Adrenal gland (tissue), 9 donors: ENCODE measurements at regions not wholly inside any gene's neighbourhood (a gene's known extent, or its start where the extent isn't known, plus 50 kb on each side); places are given as distances from the start of the nearest gene placed in this dataset.

Source experiments
- DNase-seq, 7 donors: peaks; one replicate each; pipeline ENCODE4 v3.0.0-alpha.2; 2019 to 2020
- H3K27ac ChIP-seq, 5 donors: fragments of 200-600 bp; sonication (generic) in 4 of 5; 1 replicate in 3 of 5; 2 replicates in 2 of 5; pipeline versions ENCODE4 v1.5.1 to v1.8.0; 2016 to 2020; ENCODE audit warnings: mild to moderate bottlenecking in 1 of 5
- H3K27me3 ChIP-seq: fragments of 200-600 bp; 2 replicates; pipeline ENCODE4 v1.8.0; 2021
- H3K36me3 ChIP-seq, 2 donors: fragments of 200-600 bp; replicated peaks in 1 of 2; 1 replicate in 1 of 2; 2 replicates in 1 of 2; pipeline versions ENCODE4 v1.5.1 to v1.8.0; 2018 to 2022
- H3K4me1 ChIP-seq, 2 donors: fragments of 200-600 bp; replicated peaks in 1 of 2; 1 replicate in 1 of 2; 2 replicates in 1 of 2; pipeline versions ENCODE4 v1.5.1 to v1.8.0; 2018 to 2021
- H3K4me3 ChIP-seq, 4 donors: fragments of 200-600 bp; sonication (generic) in 3 of 4; one replicate each; pipeline ENCODE4 v1.5.1; 2016 to 2018
- H3K9me3 ChIP-seq, 3 donors: fragments of 200-600 bp; sonication (generic) in 1 of 3; replicated peaks in 1 of 3; 1 replicate in 2 of 3; 2 replicates in 1 of 3; pipeline versions ENCODE4 v1.5.1 to v1.8.0; 2016 to 2021
- POLR2A ChIP-seq, 2 donors: fragments of 450-650 bp; IDR thresholded peaks; one replicate each; pipeline ENCODE4 v1.6.1; 2017; ENCODE audit warnings: antibody characterized with exemption in 2 of 2, mild to moderate bottlenecking in 2 of 2, moderate library complexity in 1 of 2
- WGBS, 4 donors: extraction: QIAGEN DNeasy Blood & Tissue Kit in 2 of 4; methylation state at CpG; one replicate each; pipeline versions ENCODE4 v1.1.5 to v1.1.7; 2013 to 2017; 5-methylcytosine and 5-hydroxymethylcytosine counted together
- intact Hi-C, 2 donors: fragments of 100-400 bp; cut with DNase I; formaldehyde crosslinking; loops; one replicate each; pipeline versions ENCODE4 v1.14.1 to v1.15.0; 2022 to 2023
- TF ChIP-seq, protein P1 (sequence below), 6 experiments: fragments of 450-650 bp in 4 of 6; fragments of 200-600 bp in 2 of 6; sonication (generic) in 1 of 6; IDR thresholded peaks; 1 replicate in 5 of 6; 2 replicates in 1 of 6; pipeline versions ENCODE4 v1.5.1 to v1.8.0; 2016 to 2021; ENCODE audit warnings: antibody characterized with exemption in 6 of 6, mild to moderate bottlenecking in 2 of 6, moderate library complexity in 1 of 6
- donor health status: healthy with polysubstance abuse.
- donor health status: Bipolar disorder and iron deficiency.
- donor health status: DM: yes; HTN: yes; CAD: no.
- donor health status: DM: no; HTN: no; CAD: no.
- donor health status: DM: no; HTN: no; CAD: no.

DNA sequence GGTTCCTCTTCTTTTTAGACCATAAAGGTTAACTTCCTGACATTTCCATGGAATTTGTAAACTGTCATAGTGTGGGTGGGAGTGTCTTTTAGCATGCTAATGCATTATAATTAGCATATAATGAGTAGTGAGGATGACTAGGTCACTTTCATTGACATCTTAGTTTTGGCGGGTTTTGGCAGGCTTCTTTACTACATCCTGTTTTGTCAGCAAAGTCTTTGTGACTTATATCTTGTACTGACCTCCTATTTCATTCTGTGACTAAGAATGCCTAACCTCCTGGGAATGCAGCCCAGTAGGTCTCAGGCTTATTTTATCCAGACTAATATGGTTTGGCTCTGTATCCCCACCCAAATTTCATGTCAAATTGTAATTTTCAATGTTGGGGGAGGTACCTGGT is 149.6 kb upstream of the SYNCRIP start:
- intact Hi-C loops = no loop called here
- H3K27me3 ChIP-seq = no peaks in the 10 kb centered on the region
- no peak overlapping the region for H3K27ac ChIP-seq
- H3K4me1 ChIP-seq = no peaks in the 10 kb centered on the region
- H3K4me3 ChIP-seq = no peak overlapping the region
- WGBS, 4 donors = 20 to 41% (median 27%) methylated on average over 1 of the region's 1 CpG
- H3K9me3 ChIP-seq = no peaks in the 10 kb centered on the region
- no peak for DNase-seq
- no peaks in the 10 kb centered on the region for H3K36me3 ChIP-seq
- TF ChIP-seq, protein P1, sequence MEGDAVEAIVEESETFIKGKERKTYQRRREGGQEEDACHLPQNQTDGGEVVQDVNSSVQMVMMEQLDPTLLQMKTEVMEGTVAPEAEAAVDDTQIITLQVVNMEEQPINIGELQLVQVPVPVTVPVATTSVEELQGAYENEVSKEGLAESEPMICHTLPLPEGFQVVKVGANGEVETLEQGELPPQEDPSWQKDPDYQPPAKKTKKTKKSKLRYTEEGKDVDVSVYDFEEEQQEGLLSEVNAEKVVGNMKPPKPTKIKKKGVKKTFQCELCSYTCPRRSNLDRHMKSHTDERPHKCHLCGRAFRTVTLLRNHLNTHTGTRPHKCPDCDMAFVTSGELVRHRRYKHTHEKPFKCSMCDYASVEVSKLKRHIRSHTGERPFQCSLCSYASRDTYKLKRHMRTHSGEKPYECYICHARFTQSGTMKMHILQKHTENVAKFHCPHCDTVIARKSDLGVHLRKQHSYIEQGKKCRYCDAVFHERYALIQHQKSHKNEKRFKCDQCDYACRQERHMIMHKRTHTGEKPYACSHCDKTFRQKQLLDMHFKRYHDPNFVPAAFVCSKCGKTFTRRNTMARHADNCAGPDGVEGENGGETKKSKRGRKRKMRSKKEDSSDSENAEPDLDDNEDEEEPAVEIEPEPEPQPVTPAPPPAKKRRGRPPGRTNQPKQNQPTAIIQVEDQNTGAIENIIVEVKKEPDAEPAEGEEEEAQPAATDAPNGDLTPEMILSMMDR (IDR thresholded peaks at IDR 0.05) = no peak
- no peak for TF ChIP-seq POLR2A (IDR thresholded peaks at IDR 0.05)

DNA sequence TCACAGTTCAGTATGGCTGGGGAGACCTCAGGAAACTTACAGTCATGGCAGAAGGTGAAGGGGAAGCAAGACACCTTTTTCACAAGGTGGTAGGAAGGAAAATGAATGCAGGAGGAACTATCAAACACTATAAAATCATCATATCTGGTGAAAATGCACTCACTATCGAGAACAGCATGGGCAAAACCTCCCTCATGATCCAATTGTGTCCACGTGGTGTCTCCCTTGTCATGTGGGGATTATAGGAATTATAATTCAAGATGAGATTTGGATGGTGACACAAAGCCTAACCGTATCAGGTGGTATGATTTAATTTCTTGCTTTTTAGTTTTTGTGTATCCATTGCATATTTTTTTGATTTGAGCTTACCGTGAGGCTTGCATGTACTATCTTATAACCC is 133.2 kb upstream of the SYNCRIP start:
- Histone ChIP-seq H3K9me3 (no peaks in the 10 kb centered on the region), H3K36me3 (no peaks in the 10 kb centered on the region), H3K4me1 (no peaks in the 10 kb centered on the region), H3K27ac (no peak overlapping the region), H3K4me3 (no peak overlapping the region), H3K27me3 (no peaks in the 10 kb centered on the region)
- no peak for DNase-seq
- WGBS, 4 donors = 82 to 89% (median 84%) methylated on average over 4 of the region's 4 CpGs
- TF ChIP-seq, protein P1 (IDR thresholded peaks at IDR 0.05) = no peak
- intact Hi-C loops = no loop called here

DNA sequence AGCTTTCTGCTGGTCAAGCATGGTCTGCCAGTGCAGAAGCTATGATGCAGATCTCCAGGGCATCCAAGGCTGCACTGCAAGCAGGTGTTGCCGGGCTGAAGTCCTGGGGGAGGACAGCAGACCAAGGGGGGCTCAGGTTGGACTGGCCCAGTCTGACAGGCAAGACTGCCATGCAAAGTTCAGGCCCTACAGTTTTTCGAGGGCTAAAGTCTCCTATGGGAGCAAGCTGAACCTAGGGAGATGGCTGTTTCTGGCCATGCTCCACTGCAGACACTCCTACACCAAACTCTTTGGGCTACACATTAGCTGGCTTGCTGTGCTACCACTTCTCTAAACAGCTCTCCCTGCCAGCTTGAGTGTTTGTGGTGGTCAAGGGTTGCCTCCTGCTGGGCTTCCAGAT is 130.0 kb upstream of the SYNCRIP start:
- 67 to 86% (median 79%) methylated on average over 1 to 2 of the region's 2 CpGs for WGBS, 4 donors
- DNase-seq = no peak
- Histone ChIP-seq H3K4me3 (no peak overlapping the region), H3K9me3 (no peaks in the 10 kb centered on the region), H3K27me3 (no peaks in the 10 kb centered on the region), H3K4me1 (no peaks in the 10 kb centered on the region), H3K36me3 (no peaks in the 10 kb centered on the region), H3K27ac (no peak overlapping the region)
- intact Hi-C loops = no loop called here
- TF ChIP-seq POLR2A (IDR thresholded peaks at IDR 0.05) = no peak
- TF ChIP-seq, protein P1 (IDR thresholded peaks at IDR 0.05) = no peak

DNA sequence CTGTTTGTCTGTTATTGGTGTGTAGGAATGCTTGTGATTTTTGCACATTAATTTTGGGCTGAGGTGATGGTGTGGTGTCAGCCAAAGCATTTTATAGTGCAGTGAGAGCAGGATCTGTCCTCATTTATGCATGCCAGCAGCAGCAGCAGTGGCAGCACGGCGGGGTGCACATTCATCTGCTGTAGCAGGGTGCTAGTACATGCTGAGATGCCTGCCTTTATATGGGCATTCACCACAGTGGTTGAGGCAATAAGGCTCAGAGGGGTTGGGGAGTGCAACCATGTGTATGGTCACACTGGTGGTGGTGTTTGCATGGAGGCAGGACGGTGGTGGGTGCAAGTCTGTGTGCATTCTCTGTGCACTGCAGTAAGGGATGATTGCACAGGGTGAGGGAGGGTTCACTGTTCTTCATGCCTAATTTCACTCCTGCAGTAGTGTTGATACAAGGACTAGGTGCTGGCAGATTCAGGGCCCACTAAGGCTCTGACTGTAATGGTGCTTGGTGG is 129.3 kb upstream of the SYNCRIP start:
- no peaks in the 10 kb centered on the region for H3K9me3 ChIP-seq
- 83 to 92% (median 86%) methylated on average over 2 to 3 of the region's 3 CpGs for WGBS, 4 donors
- H3K4me3 ChIP-seq = no peak overlapping the region
- intact Hi-C loops = no loop called here
- H3K27me3 ChIP-seq = no peaks in the 10 kb centered on the region
- H3K36me3 ChIP-seq = no peaks in the 10 kb centered on the region
- TF ChIP-seq, protein P1 (IDR thresholded peaks at IDR 0.05) = no peak
- no peak for TF ChIP-seq POLR2A (IDR thresholded peaks at IDR 0.05)
- DNase-seq = no peak
- H3K27ac ChIP-seq = no peak overlapping the region
- no peaks in the 10 kb centered on the region for H3K4me1 ChIP-seq
